WERI-Rb-1 (cell line): ENCODE measurements at regions not wholly inside any gene's neighbourhood (a gene's known extent, or its start where the extent isn't known, plus 50 kb on each side); places are given as distances from the start of the nearest gene placed in this dataset.

Experiments
- DNase-seq: peaks from one replicate; pipeline ENCODE4 v3.0.0-alpha.2; 2020
- H3K27ac ChIP-seq: fragments of 250-450 bp; sonication (Bioruptor Pico); 2 replicates; pipeline ENCODE4 v1.5.1; 2020; ENCODE audit warnings: mild to moderate bottlenecking, moderate library complexity
- H3K27me3 ChIP-seq: fragments of 250-450 bp; sonication (Bioruptor Pico); 2 replicates; pipeline ENCODE4 v1.5.1; 2021; ENCODE audit warnings: mild to moderate bottlenecking, low read depth, moderate library complexity; ENCODE audit not compliant: insufficient read depth, severe bottlenecking
- H3K36me3 ChIP-seq: fragments of 250-450 bp; sonication (Bioruptor Pico); 2 replicates; pipeline ENCODE4 v1.5.1; 2020; ENCODE audit warnings: mild to moderate bottlenecking, moderate library complexity
- H3K4me3 ChIP-seq: 2 replicates; pipeline ENCODE4 v1.5.1; 2011; ENCODE audit warnings: low read depth, mild to moderate bottlenecking, control low read depth, low read length
- H3K9me3 ChIP-seq: fragments of 250-450 bp; sonication (Bioruptor Pico); 2 replicates; pipeline ENCODE4 v1.5.1; 2021; ENCODE audit warnings: mild to moderate bottlenecking, moderate library complexity; ENCODE audit not compliant: severe bottlenecking
- TF ChIP-seq, protein P1 (sequence below): IDR thresholded peaks from 2 replicates; pipeline ENCODE4 v1.5.1; 2011; ENCODE audit warnings: low read depth, mild to moderate bottlenecking, control low read depth, inconsistent platforms, low read length

GRCh38 chr5:29800752-29801151 is 1392.7 kb upstream of the CDH6 start:
- Histone ChIP-seq H3K27ac (no peak overlapping the region), H3K9me3 (no peaks in the 10 kb centered on the region), H3K27me3 (no peaks in the 10 kb centered on the region), H3K4me3 (no peak overlapping the region), H3K36me3 (no peaks in the 10 kb centered on the region)
- TF ChIP-seq, protein P1, sequence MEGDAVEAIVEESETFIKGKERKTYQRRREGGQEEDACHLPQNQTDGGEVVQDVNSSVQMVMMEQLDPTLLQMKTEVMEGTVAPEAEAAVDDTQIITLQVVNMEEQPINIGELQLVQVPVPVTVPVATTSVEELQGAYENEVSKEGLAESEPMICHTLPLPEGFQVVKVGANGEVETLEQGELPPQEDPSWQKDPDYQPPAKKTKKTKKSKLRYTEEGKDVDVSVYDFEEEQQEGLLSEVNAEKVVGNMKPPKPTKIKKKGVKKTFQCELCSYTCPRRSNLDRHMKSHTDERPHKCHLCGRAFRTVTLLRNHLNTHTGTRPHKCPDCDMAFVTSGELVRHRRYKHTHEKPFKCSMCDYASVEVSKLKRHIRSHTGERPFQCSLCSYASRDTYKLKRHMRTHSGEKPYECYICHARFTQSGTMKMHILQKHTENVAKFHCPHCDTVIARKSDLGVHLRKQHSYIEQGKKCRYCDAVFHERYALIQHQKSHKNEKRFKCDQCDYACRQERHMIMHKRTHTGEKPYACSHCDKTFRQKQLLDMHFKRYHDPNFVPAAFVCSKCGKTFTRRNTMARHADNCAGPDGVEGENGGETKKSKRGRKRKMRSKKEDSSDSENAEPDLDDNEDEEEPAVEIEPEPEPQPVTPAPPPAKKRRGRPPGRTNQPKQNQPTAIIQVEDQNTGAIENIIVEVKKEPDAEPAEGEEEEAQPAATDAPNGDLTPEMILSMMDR = no peak
- DNase-seq = no peak

GRCh38 chr5:29796013-29796412 is 1397.5 kb upstream of the CDH6 start:
- H3K27me3 ChIP-seq = no peaks in the 10 kb centered on the region
- no peaks in the 10 kb centered on the region for H3K36me3 ChIP-seq
- DNase-seq = no peak
- no peak overlapping the region for H3K27ac ChIP-seq
- TF ChIP-seq, protein P1 = no peak
- H3K9me3 ChIP-seq = no peaks in the 10 kb centered on the region
- H3K4me3 ChIP-seq = no peak overlapping the region

- Histone ChIP-seq H3K27me3 (no peaks in the 10 kb centered on the region), H3K4me3 (no peak overlapping the region), H3K27ac (no peak overlapping the region), H3K9me3 (no peaks in the 10 kb centered on the region), H3K36me3 (no peaks in the 10 kb centered on the region)
- TF ChIP-seq, protein P1 = no peak
- no peak for DNase-seq
These were observed 1398.3 kb upstream of the CDH6 start for GRCh38 chr5:29795096-29795652.

GRCh38 chr5:29794141-29794787 is 1399.2 kb upstream of the CDH6 start:
- DNase-seq = no peak
- Histone ChIP-seq H3K36me3 (no peaks in the 10 kb centered on the region), H3K27me3 (no peaks in the 10 kb centered on the region), H3K27ac (no peak overlapping the region), H3K4me3 (no peak overlapping the region), H3K9me3 (no peaks in the 10 kb centered on the region)
- TF ChIP-seq, protein P1 = no peak

GRCh38 chr5:29790281-29790680 is 1403.2 kb upstream of the CDH6 start:
- no peaks in the 10 kb centered on the region for H3K36me3 ChIP-seq
- H3K27ac ChIP-seq = no peak overlapping the region
- no peak for DNase-seq
- no peaks in the 10 kb centered on the region for H3K9me3 ChIP-seq
- H3K27me3 ChIP-seq = no peaks in the 10 kb centered on the region
- TF ChIP-seq, protein P1 = no peak
- no peak overlapping the region for H3K4me3 ChIP-seq

DNA sequence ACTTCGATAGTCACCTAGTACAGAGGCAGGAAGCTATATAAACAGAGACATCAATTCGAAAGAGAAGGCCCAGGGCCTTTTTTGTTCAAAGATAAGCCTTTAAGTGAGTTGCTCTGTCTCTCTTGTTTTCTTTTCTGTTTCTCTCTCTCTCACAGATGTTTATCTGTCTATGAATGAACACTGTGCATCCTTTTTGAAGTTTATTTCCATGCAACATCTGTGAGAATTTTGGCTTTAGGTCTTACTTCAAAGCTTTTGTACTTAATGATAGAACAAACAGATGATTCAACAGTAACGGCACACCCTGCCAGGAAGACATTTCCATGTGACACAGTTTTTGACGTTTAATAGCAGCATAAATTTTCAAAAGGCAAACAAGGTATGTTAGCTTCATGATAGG is 1413.1 kb upstream of the CDH6 start:
- H3K36me3 ChIP-seq = no peaks in the 10 kb centered on the region
- H3K27ac ChIP-seq = no peak overlapping the region
- H3K27me3 ChIP-seq = no peaks in the 10 kb centered on the region
- no peaks in the 10 kb centered on the region for H3K9me3 ChIP-seq
- TF ChIP-seq, protein P1 = no peak
- H3K4me3 ChIP-seq = no peak overlapping the region
- no peak for DNase-seq
